ENCODE measurements at regions not wholly inside any gene's neighbourhood (a gene's known extent, or its start where the extent isn't known, plus 50 kb on each side); places are given as distances from the start of the nearest gene placed in this dataset.

DNA sequence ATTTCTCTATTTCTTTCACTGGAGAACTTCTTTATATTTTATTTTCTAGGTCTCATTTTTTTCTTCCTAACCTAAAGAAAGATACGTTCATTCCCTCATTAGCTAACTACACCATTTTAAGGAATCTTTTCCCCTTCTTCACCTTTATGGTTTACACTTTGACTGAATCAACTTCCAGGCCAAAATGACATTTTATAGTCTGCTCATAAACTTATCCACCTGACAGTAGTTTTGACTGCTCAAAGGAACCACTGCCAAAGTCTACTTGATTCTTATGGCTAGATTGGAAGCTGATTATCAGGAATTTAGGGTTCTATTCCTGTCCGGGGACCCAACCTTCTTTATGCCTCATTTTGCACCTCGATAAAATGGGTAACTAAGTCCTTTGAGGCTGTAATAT lies 73.0 kb upstream of the FOXP2 start:
- no peak for TF ChIP-seq POLR2A (IDR thresholded peaks at IDR 0.05)
- TF ChIP-seq, protein P1, sequence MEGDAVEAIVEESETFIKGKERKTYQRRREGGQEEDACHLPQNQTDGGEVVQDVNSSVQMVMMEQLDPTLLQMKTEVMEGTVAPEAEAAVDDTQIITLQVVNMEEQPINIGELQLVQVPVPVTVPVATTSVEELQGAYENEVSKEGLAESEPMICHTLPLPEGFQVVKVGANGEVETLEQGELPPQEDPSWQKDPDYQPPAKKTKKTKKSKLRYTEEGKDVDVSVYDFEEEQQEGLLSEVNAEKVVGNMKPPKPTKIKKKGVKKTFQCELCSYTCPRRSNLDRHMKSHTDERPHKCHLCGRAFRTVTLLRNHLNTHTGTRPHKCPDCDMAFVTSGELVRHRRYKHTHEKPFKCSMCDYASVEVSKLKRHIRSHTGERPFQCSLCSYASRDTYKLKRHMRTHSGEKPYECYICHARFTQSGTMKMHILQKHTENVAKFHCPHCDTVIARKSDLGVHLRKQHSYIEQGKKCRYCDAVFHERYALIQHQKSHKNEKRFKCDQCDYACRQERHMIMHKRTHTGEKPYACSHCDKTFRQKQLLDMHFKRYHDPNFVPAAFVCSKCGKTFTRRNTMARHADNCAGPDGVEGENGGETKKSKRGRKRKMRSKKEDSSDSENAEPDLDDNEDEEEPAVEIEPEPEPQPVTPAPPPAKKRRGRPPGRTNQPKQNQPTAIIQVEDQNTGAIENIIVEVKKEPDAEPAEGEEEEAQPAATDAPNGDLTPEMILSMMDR (IDR thresholded peaks at IDR 0.05) = no peak

All from adrenal gland (tissue), 5 donors.